ENCODE measurements at regions not wholly inside any gene's neighbourhood (a gene's known extent, or its start where the extent isn't known, plus 50 kb on each side); places are given as distances from the start of the nearest gene placed in this dataset.

DNA sequence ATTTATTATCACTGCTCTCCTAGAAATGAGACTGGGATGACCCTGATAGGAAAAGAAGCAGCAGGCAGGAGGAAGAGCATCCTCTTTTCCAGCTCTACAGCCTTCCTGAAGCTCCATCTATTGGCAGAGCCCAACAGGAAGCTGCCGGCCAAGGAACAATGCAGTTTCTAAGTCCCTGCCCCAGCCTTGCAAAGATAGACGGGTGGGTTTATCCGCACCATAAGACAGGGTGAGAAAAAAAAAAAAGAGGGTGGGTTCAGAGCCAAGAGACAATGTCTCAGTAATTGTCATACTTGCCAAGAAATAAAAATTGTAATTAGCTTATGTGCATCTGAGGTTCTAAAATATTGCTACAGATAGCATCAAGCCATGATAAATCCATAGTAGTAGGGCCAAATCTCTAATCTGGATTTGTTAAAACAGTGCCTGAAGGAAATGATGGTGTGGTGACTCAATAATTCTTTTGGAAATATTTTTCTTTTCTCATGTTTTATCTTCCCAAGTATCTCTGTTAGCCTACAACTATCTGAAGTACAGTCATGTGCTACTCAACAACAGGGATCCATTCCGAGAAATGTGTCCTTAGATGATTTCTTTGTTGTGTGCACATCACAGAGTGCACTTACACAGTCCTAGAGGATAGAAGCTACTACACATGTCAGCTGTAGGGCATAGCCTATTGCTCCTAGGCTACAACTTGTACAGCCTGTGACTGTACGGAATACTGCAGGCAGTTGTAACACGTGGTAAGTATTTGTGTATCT lies 242.9 kb upstream of the CXCL12 start:
- TF ChIP-seq EZH2 (IDR thresholded peaks at IDR 0.05) (no peak), EZH2phosphoT487 (IDR thresholded peaks at IDR 0.05) (no peak)
- TF ChIP-seq, protein P1, sequence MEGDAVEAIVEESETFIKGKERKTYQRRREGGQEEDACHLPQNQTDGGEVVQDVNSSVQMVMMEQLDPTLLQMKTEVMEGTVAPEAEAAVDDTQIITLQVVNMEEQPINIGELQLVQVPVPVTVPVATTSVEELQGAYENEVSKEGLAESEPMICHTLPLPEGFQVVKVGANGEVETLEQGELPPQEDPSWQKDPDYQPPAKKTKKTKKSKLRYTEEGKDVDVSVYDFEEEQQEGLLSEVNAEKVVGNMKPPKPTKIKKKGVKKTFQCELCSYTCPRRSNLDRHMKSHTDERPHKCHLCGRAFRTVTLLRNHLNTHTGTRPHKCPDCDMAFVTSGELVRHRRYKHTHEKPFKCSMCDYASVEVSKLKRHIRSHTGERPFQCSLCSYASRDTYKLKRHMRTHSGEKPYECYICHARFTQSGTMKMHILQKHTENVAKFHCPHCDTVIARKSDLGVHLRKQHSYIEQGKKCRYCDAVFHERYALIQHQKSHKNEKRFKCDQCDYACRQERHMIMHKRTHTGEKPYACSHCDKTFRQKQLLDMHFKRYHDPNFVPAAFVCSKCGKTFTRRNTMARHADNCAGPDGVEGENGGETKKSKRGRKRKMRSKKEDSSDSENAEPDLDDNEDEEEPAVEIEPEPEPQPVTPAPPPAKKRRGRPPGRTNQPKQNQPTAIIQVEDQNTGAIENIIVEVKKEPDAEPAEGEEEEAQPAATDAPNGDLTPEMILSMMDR (IDR thresholded peaks at IDR 0.05) = no peak
